NCI-H345 treated with DMSO at 0.1 percent for 48 hours (cell line): ENCODE measurements at regions not wholly inside any gene's neighbourhood (a gene's known extent, or its start where the extent isn't known, plus 50 kb on each side); places are given as distances from the start of the nearest gene placed in this dataset.

Source experiments
- DNase-seq: peaks from one replicate; lab custom pipeline; 2025; ENCODE audit not compliant: unreplicated experiment; lab: John Stamatoyannopoulos, UW

DNA sequence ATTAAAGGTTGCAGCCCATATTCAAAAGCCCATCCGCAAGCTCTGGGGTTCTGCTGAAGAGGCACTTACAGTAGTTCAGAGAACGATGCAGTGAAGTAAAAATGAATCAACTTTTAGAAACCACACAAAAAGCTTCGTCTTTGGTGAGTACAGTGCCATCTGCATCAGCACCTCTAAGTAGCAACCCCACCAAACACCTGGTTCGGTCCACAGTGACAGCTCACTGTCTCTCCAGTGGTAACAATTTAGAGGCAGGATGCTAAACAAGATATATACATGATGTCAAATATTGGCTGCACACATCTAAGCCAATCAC, 275.4 kb upstream of the TCF4 start:
- DNase-seq: no peak

DNA sequence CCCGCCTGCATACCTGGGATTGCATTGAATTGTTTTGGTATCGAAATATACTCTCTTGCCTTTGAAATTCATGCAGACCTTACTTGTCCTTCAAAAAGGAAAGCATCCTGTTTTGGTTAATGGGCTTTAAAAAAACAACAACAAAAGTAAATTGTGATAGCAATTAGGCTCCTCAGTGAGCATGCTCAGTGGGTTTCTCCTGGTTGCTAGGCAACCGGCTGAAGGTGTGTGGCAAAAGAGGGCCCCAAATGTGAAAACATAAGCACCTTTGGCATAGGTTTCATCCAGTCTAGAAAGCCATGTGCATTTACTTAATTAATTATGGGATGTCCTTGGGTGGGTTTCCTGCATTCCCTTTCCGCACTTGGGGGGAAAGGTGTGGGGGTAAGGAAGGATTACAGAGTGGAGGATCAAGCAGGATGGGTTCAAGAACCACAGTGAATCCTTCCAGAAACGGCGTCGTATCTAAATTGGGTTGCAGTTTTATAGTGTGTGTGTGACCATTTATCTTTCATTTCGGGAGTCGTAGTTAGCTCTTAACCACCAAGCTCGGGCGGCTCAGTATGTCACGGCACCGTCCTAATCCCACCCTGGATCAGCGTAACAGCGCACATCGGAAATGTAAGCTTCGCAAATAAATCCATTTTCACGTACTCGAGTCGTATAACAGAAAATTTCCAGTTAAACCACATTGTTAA, 274.9 kb upstream of the TCF4 start:
- DNase-seq: no peak

DNA sequence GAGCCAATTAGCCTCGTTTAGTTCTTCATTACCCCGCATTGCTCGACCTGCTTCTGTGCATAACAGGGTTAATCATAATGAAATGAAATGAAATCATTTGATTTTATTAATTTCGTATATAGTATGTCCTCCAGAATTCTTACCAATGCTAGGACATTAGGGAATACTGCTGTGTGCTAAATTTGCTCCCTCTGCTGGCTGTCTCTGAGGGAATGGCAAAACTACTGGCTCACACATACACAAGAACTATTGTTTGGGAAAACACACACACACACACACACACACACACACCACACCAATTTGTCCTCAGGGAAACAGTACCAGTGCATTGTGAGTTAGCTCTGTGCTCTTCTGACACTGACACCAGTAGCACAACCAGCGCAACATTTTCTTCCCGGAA, 273.3 kb upstream of the TCF4 start:
- DNase-seq: no peak

DNA sequence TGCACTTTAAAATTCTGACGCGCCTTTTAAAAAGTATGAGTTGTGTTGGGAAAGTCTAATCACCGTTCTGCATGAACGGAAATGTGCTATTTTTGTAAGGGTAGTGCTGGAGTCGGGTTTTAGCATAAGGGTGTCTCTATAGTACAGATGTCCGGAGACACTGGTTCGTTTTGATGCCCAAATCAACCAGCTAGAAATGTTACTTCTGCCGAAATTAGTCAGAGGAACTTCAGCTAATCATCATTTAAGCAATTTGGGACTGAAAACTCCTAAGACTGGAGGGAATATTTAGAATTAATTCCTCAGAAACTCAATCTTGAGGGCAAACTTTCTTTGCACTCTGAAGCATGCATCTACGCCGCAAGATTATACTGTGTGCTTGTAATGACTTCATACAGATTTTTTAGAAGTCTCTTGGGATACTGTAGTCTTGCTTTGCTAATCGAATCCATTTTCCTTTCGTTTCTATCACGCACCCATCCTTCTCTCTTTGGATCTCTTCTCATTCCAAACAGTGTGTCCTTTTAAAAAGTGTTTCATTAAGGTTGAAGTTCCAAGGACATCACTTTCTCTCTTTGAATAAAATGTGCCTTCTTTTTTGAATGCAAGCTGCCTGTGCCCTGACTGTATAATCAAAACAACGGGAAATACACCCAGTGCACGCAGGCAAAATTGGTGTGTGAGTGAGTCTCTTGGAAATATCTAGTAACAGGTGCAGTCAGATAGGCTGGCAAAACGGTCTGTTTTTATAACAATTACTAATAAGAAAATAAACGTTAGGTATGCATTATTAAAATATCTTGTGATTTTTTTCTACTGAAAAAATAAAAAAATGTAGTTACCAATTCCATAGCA, 270.9 kb upstream of the TCF4 start:
- DNase-seq: no peak

DNA sequence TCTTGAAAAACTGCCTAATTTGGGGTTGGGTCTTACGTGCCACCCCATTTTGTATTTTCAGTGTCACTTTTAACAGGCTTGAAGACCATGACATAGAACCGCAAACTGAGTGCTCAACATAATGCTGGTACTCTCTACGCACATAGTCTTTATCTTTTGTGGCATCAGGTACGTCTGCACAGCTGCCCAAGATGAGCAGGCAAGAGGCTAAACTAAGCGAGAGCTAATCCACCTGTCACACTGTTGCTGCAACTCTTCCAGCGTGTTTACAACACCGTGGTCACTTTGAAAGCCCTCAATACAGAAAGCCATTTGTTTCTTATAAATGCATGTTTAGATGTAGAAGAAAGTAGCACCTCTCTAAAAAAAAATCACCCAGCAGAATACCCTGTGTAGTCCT, 270.0 kb upstream of the TCF4 start:
- DNase-seq: no peak

DNA sequence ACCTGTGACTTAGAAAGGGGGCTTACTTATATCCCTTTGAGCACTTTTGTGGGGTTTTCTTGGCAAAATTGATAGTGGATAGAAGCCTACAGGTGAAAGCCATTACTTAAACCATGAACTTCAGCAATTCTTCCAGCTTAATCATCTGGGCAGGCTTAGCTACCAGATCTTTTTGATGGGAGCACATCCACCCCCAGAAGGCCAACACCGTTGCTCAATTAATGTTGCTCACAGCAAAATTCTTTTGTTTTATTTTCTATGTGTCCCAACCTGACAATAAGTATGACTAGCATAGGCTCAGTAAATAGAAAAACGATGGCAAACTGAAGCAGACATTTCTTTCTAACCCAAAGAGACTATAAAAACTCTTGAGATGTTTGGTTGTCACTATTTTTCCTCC, 269.4 kb upstream of the TCF4 start:
- no peak for DNase-seq

DNA sequence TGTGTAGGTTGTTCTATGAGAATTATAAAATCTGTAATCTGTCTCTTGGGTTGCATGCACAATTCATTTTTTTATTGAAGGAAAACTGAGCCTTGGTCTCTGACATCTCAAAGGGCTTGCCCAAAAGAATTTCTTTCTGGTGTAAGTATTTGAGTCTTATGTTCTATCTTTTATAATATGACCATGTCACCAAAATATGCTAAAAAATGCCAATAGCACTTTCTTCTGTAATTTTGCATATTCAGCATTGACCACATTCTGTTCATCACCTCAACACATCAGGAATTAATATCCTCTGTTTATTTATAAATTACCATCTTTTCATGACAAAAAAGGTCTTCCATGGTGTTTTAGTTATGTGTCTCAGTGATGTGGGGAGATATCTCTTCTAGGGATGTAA, 268.7 kb upstream of the TCF4 start:
- no peak for DNase-seq

DNA sequence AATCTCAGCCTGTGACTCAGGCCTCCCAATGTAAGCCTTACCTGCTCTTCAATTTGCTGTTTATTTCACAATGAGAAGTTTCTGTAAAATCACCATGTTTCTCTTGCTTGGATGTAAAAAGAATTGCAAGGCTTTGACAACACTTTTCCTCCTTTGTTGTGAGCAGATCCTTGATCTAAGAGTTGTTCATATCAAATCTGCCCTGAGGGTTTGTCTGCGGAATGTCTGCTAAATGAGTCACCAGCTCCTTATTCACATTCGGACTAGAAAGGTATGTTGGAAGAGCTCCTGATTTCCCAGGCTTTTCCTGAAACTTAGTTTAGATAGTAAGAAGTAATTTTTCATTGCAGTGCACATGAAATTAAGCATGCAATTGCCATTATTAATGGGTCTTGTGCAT, 268.2 kb upstream of the TCF4 start:
- DNase-seq: no peak

DNA sequence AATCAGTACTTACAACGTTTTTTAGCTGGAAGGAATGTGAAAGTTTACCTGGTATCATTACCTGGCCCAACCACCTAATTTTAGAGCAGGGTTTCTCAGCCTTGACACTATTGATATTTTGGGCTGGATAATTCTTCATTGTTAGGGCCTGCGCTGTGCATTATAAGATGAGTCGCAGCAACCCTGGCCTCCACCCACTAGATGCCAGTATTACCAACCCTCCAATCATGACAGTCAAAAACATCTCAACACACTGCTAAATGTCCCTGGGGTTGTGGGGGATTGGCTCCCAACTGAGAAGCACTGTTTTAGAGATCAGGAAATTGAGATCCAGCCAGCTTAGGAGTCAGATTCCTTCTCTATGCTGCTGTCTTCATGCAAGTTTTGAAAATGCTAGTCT, 265.3 kb upstream of the TCF4 start:
- DNase-seq: no peak

DNA sequence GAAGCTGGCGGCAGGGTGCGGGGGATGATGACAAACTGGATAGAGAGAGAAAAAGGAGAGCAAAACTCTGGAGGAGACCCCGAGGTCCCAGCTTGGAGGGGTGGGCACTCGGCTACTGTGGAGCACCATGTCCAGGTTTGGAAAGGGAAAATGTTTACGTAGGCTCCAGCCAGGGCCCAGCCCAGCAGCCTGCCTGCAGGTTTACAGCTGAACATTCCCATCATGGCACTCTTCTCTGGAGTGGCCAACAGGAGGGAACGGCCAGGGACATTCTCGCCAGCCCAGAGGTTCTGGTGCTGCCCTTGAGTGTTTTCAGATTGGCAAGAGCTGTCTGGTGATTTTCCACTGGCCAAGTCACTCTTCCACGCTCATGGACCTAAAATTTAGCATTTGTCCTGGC, 262.9 kb upstream of the TCF4 start:
- no peak for DNase-seq

DNA sequence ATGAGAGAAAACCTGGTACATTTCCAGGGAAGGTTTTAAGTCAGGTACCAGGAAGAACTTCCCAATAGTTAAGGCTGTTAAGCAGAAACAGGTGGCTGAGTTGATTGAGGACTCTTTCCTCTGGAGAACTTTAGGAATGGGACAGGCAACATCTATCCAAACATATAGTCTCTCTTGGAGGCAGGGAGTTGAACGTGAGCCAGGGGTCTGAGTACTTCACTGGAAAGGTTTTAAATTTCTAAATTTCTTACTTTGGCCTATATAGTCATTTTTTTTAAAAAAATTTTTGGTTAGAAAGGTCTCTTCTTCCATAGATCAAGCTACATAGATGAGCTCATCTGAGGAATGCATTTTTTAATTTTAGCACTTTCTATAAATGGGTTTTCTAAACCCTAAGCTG, 261.4 kb upstream of the TCF4 start:
- no peak for DNase-seq

DNA sequence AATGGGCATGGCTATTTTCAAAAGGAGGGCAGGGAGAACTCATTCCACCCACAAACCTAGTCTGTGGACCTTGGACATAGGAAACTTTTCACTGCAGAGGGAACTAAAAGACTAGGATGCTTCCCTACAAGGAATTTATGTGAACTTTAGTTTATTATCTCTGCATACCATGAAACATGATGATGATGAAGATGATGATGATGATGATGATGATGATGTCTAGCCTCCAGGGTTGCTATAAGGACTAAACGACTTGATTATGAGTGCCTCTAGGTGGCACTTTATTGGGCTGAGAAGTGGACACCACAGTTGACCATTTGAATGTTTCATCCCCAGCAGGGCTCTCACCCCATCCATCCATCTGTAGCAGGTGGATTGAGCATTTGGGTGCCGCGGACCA, 260.0 kb upstream of the TCF4 start:
- DNase-seq: no peak

DNA sequence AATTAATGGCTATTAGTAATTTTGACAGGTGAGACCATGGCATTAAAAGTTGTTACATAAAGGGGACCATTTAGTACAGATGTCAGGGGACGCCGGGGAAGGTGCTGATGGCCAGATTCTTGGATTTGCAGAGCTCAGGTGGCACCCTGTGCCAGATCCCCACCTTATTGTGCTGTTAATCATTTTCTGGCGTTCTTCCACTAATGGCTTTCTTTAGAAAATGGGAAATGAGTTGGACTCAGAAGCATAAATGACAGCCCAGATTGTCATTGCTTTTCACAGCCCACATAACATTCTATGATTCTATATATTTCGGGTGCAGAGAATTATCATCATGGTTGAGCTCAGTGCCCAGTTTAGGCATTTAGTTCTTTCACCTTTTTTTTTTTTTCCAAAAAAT, 257.2 kb upstream of the TCF4 start:
- no peak for DNase-seq

DNA sequence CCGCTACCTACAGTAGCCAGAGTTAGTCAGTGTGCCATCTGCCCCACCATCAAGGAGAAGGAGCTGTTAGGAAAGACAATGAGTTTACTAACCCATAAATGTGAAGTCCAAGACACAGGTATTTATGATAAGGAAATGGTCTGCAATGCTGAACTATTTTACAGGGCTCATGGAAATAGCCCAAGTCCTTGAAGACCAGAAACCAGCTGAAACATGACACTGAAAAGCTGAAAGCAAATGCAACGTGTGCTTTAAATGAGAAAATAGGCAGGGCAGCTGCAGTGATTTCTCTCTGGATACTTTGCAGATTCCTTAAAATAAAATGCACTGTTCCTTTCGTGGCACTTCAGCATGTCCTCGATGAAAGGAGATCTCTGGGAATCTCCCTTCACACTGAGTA, 256.4 kb upstream of the TCF4 start:
- no peak for DNase-seq

DNA sequence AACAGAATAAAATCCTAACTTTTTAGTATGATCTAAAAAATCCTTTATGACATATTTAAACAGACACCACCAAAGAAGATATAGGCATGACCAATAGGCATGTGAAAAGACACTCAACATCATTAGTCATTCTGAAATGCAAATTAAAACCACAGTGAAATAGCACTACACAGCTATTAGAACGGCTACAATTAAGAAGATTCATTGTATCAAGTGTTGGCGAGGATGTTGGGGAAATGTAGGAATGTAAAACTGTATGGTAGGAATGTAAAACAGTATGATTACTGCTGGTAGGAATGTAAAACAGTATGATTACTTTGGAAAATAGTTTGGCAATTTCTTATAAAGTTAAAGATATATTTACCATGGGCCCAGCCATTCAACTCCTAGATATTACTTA, 253.3 kb upstream of the TCF4 start:
- no peak for DNase-seq

DNA sequence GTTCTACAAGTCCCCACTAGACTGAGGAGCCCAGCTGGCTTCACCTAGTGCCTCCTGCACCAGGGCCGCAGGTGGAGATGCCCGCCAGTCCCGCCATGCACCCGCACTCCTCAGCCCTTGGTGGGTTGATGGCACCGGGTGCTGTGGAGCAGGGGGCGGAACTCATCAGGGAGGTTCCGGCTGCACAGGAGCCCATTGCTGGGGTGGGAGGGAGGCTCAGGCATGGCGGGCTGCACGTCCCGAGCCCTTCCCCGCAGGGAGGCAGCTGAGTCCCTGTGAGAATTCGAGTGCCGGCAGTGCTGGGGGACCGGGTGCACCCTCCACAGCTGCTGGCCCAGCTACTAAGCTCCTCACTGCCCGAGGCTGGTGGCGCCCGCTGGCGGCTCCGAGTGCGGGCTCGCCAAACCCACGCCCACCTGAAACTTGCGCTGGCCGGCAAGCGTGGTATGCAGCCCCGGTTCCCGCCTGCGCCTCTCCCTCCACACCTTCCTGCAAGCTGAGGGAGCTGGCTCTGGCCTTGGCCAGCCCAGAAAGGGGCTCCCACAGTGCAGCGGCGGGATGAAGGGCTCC, 252.7 kb upstream of the TCF4 start:
- no peak for DNase-seq

DNA sequence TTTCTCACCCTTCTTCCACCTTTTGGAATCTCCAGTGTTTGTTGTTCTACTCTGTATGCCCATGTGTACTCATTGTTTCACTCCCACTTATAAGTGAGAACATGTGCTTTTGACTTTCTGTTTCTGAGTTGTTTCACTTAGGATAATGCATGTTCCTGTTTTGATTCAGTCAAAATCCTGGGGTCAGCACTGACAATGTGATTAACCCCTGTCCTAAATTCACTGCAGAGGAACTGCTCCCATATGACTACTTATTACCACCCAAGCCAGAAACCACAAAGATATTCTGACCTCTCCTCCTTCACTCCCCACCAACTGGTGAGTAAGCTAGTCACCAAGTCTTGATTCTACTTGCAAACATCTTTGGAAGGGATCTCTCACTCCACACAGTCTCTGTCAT, 251.4 kb upstream of the TCF4 start:
- no peak for DNase-seq

DNA sequence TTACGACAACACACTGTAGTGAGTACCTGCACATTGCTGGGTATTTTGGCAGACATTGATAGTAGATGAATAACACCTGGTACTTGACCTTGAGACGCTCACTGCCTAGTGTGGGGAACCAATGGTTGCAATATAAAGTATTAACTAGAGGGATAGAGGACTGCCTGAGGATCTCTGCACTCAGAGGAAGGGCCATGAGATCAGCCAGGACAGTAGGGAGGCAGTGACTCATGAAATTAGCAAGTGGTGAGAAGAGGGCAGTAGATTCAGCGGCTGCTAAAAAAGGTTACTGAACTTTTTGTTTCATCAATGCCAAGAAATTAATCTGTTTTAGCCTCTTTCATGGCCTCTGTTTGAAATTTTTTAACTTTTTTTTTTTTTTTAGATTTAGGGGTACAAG, 250.8 kb upstream of the TCF4 start:
- no peak for DNase-seq

DNA sequence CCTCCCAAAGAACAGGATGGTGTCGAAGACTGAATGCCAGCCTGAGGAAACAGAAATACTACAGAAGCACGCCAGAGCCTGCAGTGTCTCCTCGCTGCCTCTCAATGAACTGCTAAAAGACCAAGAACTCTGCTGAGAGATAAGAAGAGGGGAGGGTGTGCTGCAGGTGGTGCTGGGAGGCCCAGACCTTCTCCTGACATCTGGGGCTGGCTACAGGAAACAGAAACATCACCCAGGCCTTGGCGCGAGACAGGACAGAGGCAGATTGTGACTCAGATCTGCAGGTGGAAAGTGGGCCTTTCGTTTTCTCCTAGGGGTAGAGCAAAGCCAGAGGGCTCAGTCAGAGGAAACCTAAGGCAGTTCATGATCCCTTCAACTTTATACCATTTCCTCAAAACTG, 250.3 kb upstream of the TCF4 start:
- no peak for DNase-seq

DNA sequence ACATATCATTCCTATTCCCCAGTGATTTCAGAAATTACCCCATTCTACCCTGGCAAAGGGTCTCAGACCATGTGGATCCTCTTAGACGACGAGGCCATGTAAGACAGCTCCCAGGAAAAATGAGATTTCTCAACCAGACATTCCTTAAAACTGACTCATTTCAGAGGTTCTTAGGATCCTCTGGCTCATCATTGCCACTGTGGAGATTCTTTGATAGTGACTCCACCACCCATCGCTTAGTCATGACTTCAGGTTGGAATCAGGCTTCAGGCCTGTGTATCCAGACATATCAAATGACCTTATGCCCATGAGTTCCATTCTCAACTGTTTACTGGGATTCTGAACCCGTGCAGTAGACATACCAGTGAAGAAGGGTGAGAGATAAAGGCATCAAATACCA, 245.6 kb upstream of the TCF4 start:
- DNase-seq: no peak

DNA sequence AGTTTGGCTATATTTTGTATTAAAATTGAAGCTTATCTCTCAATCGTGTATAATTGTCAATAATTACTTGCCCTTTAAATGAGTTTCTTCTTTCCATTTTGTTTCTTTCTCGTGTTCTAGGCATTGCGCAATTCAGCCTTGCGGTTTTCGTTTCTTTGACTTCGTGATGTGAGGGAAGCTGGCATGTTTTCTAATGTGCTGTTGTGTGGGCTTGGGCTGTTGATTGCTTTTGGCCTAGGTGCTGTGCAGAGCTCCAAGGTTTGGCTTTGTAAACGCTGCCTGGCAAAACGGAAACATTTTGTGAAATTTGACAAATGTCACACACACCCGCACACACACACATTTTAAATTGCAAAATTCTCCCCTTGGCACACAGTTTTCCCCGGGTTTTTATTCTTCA, 242.6 kb upstream of the TCF4 start:
- no peak for DNase-seq

DNA sequence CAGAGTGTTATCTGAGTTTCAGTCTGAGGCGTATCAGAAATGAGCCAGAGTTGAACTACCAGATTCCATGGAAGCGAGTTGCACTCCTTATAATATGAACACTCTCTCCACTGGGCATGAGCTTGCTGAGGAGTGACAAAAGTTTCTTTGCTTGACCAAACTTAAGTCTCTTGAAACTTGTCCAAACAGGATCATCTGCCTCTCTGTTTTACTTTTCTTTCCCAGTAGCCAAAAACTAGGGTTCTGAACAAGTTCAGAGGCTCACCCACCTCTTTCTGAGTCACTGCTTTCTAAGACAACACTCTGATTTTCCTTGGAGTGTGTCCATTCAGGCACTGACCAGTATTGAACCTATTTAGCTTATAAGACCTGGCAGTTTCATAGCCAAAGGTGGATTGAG, 233.2 kb upstream of the TCF4 start:
- no peak for DNase-seq

DNA sequence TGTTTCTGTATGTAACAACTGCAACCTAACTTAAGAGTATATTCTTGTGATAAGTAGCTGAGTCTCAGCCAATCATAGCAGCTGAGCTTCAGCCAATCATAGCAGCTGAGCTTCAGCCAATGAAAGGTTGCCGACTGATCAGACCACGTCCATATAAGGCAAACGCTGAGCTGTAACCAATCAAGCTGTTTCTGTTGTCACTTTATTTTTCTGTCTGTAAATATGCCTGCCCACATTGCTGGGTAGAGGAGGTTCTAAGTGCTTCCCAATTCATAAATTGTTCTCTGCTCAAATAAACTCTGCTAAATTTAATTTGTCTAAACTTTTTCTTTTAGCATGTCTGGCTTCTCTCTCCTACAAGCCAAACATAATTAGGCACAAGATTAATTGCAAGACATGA, 231.5 kb upstream of the TCF4 start:
- no peak for DNase-seq
